HL-60 (cell line): ENCODE measurements at regions not wholly inside any gene's neighbourhood (a gene's known extent, or its start where the extent isn't known, plus 50 kb on each side); places are given as distances from the start of the nearest gene placed in this dataset.

Source experiments
- DNase-seq, 2 experiments: peaks; one replicate each; pipeline ENCODE4 v3.0.0-alpha.2; 2010 to 2020; ENCODE audit warnings: low read depth in 1 of 2, low spot score in 1 of 2
- H3K27ac ChIP-seq: fragments of 250-450 bp; sonication (Bioruptor Pico); replicated peaks from 2 replicates; pipeline ENCODE4 v1.5.1; 2020; ENCODE audit warnings: mild to moderate bottlenecking, moderate library complexity
- H3K27me3 ChIP-seq: fragments of 250-450 bp; sonication (Bioruptor Pico); 2 replicates; pipeline ENCODE4 v1.5.1; 2021; ENCODE audit warnings: mild to moderate bottlenecking, moderate library complexity; ENCODE audit not compliant: insufficient read depth, poor library complexity, severe bottlenecking
- H3K4me3 ChIP-seq: replicated peaks from 2 replicates; pipeline ENCODE4 v1.5.1; 2011; ENCODE audit warnings: mild to moderate bottlenecking, control low read depth, low read length; ENCODE audit not compliant: insufficient read depth
- CTCF ChIP-seq: IDR thresholded peaks from one replicate; pipeline ENCODE4 v1.5.1; 2011; ENCODE audit warnings: low read length, control low read depth, inconsistent platforms; ENCODE audit not compliant: insufficient read depth
- GABPA ChIP-seq: IDR thresholded peaks from 2 replicates; pipeline ENCODE4 v1.6.1; 2012; ENCODE audit warnings: low read depth
- POLR2AphosphoS5 ChIP-seq: IDR thresholded peaks from 2 replicates; pipeline ENCODE4 v1.6.1; 2012; ENCODE audit warnings: low read depth
- SPI1 ChIP-seq: IDR thresholded peaks from 2 replicates; pipeline ENCODE4 v1.6.1; 2012; ENCODE audit warnings: low read depth, mild to moderate bottlenecking, borderline replicate concordance
- TF ChIP-seq, protein P1 (sequence below): IDR thresholded peaks from 2 replicates; pipeline ENCODE4 v1.6.1; 2012; ENCODE audit warnings: low read depth; ENCODE audit not compliant: insufficient replicate concordance

DNA sequence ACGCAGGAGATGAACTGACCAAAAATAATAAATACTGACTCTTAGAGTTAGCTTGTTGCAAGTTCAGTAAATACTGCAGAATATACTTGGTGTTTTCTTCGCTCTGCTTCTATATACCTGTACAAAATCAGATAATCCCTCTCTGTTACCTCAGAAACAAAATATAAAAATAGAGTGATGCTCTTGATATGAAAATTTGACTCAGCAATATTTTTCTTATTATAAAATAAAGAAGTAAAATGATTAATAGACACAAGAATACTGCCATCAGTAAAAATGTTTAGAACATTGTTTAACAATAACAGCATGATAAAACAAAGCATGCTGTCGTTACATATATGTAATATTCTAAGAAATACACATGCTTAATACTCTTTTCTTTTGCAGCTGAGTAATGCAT, 1366.9 kb upstream of the EYS start:
- H3K27ac ChIP-seq, result no peak overlapping the region
- no peak for TF ChIP-seq GABPA
- DNase-seq, result no peak
- H3K27me3 ChIP-seq, result no peaks in the 10 kb centered on the region
- no peak overlapping the region for H3K4me3 ChIP-seq

GRCh38 chr6:67068781-67069180, 1361.8 kb upstream of the EYS start:
- Histone ChIP-seq H3K4me3 (no peak overlapping the region), H3K27me3 (no peaks in the 10 kb centered on the region), H3K27ac (no peak overlapping the region)
- DNase-seq, result no peak
- TF ChIP-seq SPI1 (no peak), GABPA (no peak), POLR2AphosphoS5 (no peak)
- TF ChIP-seq, protein P1, sequence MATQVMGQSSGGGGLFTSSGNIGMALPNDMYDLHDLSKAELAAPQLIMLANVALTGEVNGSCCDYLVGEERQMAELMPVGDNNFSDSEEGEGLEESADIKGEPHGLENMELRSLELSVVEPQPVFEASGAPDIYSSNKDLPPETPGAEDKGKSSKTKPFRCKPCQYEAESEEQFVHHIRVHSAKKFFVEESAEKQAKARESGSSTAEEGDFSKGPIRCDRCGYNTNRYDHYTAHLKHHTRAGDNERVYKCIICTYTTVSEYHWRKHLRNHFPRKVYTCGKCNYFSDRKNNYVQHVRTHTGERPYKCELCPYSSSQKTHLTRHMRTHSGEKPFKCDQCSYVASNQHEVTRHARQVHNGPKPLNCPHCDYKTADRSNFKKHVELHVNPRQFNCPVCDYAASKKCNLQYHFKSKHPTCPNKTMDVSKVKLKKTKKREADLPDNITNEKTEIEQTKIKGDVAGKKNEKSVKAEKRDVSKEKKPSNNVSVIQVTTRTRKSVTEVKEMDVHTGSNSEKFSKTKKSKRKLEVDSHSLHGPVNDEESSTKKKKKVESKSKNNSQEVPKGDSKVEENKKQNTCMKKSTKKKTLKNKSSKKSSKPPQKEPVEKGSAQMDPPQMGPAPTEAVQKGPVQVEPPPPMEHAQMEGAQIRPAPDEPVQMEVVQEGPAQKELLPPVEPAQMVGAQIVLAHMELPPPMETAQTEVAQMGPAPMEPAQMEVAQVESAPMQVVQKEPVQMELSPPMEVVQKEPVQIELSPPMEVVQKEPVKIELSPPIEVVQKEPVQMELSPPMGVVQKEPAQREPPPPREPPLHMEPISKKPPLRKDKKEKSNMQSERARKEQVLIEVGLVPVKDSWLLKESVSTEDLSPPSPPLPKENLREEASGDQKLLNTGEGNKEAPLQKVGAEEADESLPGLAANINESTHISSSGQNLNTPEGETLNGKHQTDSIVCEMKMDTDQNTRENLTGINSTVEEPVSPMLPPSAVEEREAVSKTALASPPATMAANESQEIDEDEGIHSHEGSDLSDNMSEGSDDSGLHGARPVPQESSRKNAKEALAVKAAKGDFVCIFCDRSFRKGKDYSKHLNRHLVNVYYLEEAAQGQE, result no peak

DNA sequence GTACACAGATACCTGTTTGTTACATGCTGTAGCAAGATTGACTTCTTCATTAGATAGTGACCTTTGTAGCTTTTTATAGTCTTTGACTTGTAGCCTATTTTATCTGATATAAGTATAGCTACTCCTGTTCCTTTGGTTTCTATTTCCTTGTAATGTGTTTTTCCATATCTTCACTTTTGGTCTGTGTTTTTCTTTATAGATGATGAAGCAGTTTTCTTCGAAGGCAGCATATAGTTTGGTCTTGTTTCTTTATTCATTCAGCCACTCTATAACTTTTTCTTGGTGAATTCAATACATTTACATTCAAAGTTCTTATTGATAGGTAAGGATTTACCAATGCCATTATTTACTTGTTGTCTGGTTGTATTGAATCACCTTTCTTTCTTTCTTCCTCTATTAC, 1357.3 kb upstream of the EYS start:
- DNase-seq, result no peak
- no peak for TF ChIP-seq GABPA
- no peak for TF ChIP-seq POLR2AphosphoS5
- TF ChIP-seq, protein P1, result no peak
- H3K4me3 ChIP-seq, result no peak overlapping the region
- H3K27ac ChIP-seq, result no peak overlapping the region
- H3K27me3 ChIP-seq, result no peaks in the 10 kb centered on the region

GRCh38 chr6:67047996-67048395, 1341.0 kb upstream of the EYS start:
- no peak for DNase-seq
- Histone ChIP-seq H3K4me3 (no peak overlapping the region), H3K27me3 (no peaks in the 10 kb centered on the region), H3K27ac (no peak overlapping the region)
- TF ChIP-seq, protein P1, result no peak
- no peak for TF ChIP-seq SPI1
- no peak for TF ChIP-seq CTCF
- TF ChIP-seq POLR2AphosphoS5, result no peak
- TF ChIP-seq GABPA, result no peak

DNA sequence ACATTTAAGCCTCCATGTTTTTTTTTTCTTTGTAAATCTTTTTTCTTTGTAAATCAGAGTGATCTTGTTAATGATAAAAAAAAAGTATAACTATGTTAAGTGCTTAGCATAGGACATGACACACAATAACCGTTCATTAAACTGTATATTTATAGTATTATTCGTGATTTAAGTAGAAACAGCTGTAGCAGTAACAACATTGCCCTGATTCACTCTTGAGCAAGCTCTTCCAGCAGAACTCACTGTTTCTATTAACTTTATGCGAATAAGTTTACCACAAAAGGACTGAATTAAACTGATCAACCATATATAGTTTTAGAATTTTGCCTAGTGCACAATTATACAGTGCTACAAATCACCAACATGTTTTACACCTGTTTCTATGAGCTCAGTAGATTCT, 1338.0 kb upstream of the EYS start:
- H3K4me3 ChIP-seq, result no peak overlapping the region

More for the DNA sequence above, 1338.0 kb upstream of the EYS start:
- TF ChIP-seq CTCF (no peak), GABPA (no peak), SPI1 (no peak), POLR2AphosphoS5 (no peak)
- TF ChIP-seq, protein P1, result no peak
- Histone ChIP-seq H3K27me3 (no peaks in the 10 kb centered on the region), H3K27ac (no peak overlapping the region)
- DNase-seq, result no peak
